Dedifferentiated amniotic fluid mesenchymal stem cell (primary cell): ENCODE measurements at regions not wholly inside any gene's neighbourhood (a gene's known extent, or its start where the extent isn't known, plus 50 kb on each side); places are given as distances from the start of the nearest gene placed in this dataset.

Experiments
- DNase-seq: peaks from one replicate; pipeline ENCODE4 v3.0.0-alpha.2; 2016; ENCODE audit errors: extremely low spot score

DNA sequence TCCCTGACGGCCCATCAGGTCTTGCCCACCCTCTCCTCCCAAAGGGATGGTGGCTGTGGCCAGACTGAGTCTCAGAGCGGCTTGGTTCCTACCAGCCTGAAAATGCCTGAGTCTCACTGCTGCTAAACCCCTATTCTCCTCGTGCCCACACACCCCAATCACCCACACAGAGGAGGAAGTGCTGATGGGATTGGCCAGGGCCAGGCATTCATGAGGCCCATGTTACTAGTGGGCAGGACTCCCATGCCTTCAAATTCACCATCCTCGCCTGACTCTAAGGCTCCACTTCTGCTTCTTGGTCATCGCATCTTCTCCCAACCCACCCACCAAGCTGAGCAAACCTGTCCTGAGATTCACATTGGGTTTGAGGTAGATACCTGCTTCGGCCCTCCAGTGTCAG lies 80.1 kb upstream of the CST7 start:
- no peak for DNase-seq

DNA sequence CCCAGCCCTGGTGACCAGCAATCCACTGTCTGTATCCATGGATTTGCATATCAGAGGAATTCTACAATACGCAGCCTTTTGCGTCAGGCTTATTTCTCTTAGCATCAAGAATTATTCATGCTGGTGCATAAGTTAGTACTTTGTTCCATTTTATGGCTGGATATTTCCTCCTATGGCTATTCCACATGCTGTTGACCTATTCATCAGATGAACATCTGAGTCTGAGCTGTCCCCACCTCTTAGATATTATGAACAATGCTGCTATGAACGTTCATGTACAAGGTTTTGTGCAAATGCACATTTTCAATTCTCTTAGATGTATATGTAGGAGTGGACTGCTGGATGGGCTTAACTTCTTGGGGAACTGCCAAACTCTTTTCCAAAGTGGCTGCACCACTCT lies 79.0 kb upstream of the CST7 start:
- no peak for DNase-seq

DNA sequence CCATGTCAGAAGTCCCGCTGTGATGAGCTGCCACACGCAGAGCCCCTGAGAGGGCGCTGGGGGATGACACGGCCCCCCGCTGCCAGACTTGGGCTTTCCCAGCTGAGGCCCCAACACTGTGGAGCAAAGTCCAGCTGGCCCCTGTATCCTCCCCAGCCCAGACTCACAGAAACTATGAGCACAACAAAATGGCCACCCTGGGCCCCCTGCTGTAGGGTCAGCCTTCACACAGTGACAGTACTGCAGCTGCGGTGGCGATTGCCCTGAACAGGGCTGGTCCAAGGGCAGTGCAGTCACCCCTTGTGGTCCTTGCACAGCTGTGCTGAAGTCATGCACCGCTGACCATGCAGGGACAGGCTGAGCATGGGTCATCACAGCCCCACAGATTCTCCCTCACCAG lies 78.2 kb upstream of the CST7 start:
- no peak for DNase-seq

DNA sequence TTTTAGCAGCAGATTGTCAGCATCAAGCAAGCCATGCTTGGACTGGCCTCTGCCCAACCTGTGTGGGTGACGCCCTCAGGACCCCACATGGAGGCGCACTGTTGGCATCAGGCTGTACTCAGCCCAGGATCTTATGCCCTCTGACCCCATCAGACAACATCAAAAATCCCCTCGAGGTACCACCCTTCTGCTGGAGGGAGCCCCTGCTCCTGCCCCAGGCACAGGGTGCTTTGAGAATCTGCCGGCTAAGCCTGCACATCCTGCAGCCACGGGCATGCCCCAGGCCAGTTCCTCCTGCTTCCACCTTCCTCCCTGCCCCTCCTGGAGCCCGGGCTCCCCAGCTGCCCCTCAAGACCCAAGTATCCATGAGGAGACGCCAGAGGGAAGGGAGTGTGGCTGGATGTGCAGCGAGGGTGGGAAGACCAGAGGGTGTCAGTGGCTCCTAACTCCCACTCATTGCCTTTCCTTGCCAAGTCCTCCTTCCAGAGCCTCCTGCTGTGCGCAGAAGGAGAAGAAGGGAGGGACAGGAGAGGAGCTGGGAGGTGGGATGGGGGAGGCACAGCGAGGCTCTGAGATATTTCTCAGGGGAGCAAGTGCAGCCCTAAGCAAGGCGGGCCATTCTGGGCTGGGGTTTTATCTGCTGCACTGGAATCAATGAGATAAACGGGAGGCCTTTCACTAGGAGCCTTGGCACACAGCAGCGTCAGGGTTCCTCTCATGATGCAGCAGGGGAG lies 77.4 kb upstream of the CST7 start:
- DNase-seq: no peak

DNA sequence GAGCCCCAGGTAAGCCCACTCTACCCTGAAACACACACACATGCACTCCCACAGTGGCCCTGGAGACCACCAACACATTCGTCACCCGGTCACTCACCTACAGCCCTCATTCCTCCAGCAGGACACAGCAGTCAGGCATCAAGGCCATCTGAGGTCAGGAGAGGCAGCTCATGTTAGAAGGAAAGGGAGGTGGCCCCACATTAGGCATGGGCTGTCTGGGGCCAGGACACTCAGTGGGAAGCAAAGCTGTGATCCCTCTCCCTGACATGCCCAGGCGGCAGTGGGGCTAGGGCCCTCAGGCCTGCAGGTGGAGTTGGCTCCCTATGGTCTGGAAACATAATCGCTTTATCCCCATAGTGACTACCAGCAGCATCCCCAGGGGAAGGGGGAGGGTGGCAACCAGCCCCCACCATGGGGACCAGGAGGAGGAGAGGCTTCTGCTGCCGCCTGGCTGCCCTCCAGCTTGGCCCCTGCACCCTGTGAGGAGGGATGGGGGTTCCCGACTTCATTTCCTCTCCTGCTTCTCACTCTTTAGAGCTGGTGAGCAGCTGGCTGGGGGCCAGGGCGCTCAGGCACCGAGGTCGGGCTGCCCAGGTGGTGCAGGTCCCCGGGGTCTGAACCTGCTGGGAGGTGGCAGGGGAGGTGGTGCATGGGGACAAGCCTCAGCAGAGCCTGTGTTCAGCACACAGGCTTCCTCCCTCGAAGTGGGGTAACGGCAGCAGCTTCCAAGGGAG lies 76.6 kb upstream of the CST7 start:
- DNase-seq: no peak

DNA sequence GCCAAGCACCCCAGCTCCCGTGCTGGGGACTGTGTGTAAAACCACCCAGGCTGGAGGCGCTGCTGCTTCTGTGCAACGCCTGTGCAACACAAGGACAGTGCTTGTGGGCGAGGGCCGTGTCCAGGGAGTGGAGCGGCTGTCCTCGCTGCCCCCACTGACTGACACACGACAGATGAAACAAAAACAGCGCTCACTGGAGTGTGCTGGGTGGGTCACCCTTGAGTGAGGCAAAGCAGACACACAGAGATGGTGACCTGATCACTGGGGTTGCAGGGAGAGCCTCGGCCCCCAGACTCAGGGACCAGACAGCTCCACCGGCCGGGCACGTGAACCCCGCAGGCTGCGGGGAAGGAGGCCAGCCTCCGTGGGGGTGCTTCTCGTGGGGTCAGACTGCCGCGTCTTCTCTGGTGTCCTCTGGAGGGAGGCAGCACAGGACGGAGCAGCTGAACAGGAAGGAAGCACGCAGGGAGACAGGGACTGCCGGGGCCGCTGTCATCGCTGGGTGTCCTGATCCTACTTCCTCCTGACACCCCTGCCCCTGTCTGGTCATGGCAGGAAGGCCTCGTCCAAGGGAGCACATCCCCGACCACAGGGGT lies 75.9 kb upstream of the CST7 start:
- no peak for DNase-seq

DNA sequence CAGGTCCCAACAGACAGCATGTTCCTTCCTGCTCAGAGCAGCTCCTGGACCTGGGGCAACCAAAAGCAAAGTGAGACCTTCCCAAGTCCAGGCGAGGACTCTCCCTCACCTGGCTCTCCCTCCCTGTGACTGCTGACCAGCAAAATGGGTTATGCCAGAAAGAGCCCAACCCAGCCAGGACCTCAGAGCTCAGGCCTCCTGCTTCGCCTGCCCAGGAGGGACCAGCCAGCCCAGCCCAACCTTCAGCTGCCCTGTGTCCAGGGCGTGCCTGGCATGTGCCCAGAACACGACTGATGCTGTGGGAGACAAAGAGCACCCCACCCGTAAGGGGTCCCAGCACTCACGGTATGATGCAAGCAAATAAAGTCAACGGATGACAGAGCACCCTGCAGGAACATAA lies 74.0 kb upstream of the CST7 start:
- no peak for DNase-seq

DNA sequence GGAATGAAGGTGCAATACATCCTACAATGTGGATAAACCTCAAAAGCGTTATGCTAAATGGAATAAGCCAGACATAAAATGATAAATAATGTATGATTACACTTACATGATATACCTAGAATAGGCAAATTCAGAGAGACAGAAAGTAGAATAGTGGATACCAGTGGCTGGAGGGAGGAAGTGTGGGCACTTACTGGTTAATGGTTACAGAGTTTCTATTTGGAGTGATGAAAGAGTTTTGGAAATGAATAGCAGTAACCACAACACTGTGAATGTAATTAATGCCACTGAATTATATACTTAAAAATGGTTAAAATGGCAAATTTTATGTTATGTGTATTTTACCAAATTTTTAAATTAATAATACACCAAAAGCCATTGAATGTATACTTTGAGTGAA lies 71.4 kb upstream of the CST7 start:
- DNase-seq: no peak

DNA sequence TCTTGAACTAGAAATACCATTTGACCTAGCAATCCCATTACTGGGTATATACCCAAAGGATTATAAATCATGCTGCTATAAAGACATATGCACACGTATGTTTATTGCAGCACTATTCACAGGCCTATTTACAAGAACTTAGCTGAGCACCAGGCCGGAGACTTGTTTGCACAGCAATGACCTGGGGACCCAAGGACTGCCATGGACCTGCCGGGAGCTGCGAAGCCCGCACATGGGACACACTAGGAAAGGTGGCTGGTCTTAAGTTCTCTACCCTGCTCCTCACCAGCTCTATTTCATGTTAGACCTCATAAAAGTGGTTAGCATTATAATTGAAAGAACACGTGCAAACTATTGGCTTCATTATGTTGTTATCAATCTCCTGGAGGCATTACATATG lies 70.4 kb upstream of the CST7 start:
- DNase-seq: no peak

DNA sequence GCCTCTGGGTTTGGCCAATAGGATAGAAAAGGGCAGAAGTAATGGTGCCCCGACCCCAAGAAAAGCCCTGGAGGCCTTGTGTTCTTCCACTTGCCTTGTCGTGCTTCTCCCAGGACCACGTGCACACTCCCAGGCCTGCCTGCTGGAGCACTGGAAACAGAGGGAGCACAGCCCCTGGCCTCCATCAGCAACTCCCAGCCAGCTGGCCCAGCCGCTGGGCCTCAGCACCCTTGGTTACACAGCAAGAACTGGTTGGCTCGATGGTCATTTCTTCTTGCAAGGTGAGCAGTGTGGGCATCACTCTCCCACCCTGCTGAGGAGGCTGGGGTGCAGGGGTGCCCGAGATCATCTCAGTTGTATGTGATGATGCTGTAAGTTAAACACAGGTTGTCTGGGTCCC lies 69.2 kb upstream of the CST7 start:
- DNase-seq: no peak

DNA sequence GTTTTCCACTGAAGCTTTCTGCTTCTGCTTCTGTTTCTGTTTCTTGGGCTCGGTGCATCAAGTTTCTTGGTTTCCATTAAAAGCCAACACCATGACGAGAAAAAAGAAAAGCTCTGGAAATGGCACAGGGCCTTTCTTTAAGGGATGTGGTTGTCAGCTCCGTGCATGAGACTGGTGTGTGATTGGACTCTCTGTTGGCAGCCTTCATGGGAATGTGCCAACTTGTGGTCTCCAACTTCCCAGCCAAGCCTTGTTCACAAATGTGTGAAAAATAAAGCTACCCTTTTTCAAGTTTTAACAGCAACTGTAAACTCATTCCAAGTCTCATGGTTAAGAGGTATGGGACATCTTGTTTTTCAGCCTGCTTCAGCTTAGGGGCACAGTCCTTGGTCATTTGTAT lies 68.7 kb upstream of the CST7 start:
- DNase-seq: no peak

DNA sequence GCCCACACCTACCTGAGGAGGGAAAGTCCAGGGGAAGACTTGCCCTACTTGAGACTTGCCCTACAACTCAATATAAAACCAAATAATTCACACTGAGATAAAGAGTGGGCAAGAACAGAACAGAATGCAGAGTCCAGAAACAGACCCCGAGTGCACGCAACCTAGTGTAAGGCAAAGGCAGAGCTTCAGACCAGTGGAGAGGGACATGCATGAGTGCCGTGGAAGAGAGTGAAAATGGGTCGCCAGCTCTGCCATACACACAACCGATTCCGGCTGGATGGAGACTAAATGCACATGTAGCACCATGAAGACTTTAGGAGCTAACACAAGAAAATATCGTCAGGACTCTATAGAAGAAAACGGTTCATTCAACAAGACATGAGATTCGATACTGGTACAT lies 58.8 kb upstream of the CST7 start:
- DNase-seq: no peak

DNA sequence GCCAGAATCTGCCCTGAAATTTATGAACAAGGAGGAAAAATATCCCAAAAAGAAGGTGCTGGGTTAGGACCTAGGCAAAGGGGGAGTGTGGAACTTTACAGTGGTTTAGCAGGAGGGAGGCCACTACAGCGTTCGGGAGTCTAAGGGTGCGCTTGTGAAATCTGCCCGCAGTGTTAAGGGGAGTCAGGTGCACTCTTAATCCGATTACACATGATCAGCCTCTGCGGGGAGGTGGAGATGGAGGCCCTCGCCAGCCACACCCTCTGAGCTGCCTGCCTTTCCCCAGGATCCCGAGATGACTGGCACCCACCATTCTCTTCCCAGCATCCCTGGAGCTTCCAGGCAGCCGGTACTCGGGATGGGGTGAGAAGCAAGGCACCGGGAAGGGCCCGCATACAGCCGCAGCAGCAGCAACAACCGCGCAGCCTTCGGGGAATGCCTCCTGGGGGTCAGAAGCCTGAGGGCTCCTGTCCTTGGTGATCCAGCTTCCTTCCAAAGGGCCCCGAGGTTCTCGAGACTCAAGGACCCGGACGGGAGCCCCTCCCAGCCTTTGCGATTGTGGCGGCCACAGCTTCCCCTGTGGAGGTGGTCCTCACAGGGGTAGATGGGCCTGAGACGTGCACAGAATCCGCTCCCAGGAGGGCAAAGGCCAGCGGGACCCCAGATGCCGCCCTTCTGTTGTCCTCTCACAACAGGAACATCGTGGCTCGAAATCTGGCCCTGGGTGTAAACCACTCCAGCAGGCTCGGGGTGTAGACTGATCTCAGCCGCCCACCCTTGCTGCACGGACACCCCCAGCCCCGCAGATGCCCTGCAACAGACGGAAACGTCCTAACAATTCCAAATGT lies 57.3 kb upstream of the CST7 start:
- DNase-seq: no peak

DNA sequence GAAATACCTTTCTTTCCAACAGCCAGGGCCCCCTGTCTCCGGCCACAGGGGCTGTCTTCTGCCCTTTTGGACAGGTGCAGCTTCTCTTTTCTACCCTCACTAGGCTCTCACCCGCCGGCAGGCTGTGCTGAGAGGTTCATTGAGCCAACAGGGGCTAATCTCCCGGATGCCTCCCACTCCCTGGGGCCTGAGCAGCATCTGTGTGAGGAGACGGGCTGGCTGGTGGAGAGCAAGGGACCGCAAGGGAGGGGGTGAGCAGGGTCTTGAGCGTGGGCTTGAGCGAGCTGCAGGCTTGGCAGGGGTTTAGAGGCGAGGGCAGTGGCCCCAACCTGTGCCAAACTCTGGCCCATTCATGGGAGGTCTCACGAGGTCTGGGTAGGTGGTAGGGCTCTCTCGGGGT lies 56.5 kb upstream of the CST7 start:
- no peak for DNase-seq

DNA sequence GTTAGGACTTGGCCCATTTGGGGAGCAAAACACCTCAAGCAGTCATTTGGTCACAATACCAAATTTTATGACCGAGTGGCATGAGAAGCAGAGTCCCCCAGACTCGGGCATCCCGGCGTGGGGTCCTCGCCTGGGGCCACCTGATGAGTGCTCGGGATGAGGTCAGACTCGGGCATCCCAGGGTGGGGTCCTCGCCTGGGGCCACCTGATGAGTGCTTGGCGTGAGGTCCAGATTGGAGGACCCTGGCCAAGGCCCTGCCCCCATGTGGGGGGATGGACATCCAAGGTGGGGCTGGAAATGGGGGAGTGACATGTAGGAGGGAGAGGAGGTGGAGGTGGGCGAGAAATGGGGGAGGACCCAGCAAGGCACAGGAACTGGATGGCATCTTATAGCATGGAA lies 56.1 kb upstream of the CST7 start:
- no peak for DNase-seq

DNA sequence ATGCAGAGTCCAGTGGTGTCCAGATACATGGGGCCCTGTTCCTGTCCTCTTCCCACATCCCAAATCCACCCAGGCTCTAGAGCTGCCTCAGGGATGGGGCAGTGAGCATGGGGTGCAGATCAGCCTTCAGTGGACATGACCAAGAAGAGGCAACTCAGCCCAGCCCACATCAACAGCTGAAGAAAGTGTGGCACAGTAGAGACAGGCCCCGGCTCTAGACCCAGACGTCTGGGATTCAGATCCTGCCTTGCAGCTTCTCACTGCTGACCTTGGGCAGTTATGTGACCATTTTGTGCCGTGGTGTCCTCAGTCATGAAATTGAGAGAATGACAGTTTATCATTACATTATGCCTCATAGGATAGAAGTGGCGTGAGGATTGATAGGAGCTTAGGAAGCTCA lies 54.6 kb upstream of the CST7 start:
- no peak for DNase-seq

DNA sequence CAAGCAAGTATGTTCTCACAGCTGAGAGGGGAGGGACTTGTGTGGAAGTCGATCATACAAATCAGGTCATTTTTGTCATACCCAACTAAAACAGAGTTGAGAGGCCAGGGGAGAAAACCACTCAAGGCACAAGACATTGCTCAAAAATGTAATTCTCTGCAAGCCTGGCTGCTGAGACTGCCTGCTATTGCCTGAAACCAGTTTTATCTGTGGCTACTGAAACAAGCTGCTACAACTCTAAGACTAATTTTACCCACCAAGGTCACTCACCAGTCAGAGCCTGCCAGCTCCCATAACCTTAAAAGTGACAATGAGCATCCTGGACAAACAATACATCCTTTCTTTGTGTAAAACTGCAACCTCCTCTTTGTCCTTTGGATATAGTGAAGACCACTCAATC lies 54.1 kb upstream of the CST7 start:
- no peak for DNase-seq

DNA sequence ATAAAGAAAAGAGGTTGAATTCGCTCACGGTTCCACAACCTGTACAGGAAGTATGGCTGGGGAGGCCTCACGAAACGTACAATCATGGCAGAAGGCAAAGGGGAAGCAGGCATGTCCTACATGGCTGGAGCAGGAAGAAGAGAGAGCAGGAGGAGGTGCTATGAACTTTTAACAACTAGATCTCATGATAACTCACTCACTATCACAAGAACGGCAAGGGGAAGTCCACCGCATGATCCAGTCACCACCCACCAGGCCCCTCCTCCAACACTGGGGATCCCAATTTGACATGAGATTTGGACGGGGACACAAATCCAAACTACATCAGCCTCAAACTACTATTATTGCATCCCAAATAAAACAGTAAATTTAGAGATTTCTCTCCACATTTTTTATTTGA lies 53.6 kb upstream of the CST7 start:
- no peak for DNase-seq

DNA sequence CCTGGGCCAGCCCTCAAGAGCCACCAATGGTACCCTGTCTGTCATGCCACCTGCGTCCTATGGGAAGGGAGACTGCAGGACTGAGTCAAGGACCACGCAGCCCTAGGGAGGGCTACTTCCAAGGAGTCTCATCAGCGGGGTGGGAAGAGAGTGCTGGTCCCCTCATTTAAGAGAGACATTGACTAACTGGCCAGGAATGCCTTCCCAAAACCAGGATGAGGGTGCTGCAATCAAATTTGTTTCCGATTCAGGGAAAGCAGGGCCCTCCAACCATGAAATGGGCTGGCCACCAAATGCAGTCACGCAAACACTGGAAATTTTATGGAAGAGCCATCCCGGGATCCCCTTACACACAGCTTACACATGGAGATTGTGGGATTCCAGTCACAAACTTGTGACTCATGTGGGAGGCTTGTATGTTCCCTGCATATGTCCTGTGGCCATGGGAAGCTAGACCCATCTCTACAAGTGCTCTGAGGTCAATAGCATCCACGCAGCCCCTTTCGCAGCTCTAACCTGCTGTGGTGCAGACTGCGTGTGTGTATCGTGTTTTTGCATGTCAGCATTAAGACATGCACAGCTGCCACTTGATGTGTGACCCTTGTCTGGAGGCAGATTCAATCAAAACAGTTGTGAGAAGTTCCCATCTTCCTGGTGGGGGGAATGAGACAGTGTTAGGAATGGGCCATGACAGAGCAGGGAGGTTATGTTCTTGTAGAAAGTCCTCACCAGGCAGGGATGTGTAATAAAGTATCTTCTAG lies 53.0 kb upstream of the CST7 start:
- DNase-seq: no peak

DNA sequence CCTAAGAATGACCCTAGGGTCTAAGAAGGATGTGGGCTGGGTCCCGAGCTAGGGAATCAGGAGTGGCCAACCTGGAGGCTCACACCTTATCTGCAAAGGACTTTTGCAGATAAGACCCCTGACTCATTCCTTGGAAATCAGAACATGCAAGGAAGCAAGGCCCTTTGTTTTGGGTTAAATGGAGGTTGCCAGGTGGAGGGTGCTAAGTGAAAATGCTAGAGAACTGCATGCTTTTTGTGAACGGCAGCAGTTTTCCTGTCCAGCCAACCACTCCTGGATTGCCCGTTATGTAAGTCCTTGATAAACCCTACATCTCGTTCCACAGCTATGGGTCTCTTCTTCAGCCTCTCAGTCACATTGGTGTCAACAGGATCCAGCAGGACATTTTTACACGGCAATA lies 52.1 kb upstream of the CST7 start:
- DNase-seq: no peak

DNA sequence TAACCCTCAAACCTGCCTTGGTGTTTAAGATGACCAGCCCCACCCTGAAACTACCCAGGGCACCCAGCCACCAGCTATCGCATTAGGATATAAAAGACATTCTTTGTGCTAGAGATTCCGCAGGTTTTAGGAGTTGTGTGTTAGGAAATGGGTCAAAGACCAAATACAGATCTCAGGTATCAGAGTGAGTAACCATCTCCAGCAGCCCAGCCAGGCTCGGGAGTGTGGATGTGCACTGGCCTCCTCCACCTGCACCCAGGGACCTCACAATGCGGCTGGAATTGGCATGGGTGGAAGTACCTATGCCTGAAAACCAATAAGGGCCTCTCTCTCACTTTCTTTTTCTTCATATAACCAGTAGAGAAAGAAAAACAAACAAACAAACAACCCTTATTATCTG lies 51.1 kb upstream of the CST7 start:
- no peak for DNase-seq

DNA sequence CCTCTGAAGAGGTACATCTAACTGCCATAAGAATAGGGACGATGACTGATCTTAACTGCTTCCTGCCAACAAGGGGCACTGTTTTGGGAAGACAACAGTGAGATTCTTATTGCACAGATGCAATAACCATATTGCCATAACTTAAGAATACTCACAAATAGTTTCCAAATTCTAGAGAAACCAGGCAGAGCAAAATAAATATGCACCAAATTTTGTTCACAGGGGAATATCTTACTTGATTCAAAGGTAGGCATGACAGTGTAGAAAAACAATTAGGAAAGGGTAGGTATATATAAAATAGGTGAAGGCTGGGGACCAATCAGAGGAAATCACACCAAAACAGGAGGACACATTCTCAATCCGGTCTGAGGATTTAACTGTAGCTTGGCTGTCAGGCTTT lies 49.9 kb upstream of the CST7 start:
- no peak for DNase-seq
